HG02970 (cell line): ENCODE measurements at regions not wholly inside any gene's neighbourhood (a gene's known extent, or its start where the extent isn't known, plus 50 kb on each side); places are given as distances from the start of the nearest gene placed in this dataset.

ENCODE experiments used
- ATAC-seq: cut with Tn5 transposase; IDR thresholded peaks from one replicate; pipeline ENCODE4 v1.9.1; 2021; ENCODE audit warnings: mild to moderate bottlenecking, moderate library complexity, moderate number of reproducible peaks; ENCODE audit not compliant: unreplicated experiment, low FRiP score

DNA sequence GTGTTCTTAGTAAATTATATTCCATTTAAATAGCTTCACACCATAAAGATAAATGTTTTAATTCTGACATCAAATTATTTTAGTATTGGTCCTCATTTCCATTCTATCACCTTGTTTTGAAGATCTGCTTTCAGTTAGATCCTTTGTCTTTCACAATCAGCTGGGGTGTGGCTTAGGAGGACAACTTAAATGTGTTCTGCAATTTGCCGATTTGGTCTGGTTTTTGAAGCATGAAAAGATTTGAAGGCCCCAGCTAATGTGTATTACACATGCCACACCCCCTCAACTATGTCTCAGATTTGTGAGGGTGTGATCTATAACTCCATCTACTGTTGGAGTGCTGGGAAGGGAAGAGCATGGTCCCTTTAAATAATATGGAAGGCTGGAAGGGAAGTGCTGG is 516.1 kb upstream of the GOLIM4 start:
- ATAC-seq = no peak

DNA sequence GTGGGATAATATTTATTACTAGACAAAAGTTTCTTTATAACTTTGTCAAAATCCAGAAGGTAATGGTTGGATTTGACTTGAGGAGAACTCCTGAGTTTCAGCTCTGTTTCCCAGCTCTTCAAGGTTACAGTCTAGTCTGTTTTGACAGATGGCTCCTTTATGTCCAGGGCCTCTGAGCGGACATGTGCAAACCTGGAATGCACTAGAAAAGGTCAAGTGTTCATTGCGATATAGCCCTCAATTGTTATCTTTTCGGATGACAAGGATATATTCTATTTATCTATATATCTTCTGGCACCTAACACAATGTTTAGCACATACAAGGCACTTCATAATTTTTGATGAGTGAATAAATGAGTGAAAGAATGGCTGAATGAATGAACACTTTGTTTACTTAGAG is 513.2 kb upstream of the GOLIM4 start:
- no peak for ATAC-seq

DNA sequence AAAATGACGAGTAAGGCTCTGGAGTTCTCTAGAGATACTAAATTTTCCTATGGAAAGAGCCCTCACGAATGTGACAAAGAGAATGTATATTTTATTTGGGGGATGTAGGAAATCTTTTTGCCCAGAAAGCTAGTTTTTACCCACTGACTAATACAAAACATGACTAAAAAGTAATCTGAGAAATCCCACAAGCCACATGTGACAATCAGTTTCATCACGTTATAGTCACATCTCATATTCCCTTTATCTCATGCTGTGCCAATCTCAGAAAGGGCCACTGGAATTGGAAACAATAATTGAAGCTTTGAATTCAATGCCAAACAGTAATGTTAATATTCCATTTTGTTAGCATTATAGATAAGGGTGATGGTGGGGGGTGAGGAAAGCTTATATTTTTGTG is 509.0 kb upstream of the GOLIM4 start:
- no peak for ATAC-seq

DNA sequence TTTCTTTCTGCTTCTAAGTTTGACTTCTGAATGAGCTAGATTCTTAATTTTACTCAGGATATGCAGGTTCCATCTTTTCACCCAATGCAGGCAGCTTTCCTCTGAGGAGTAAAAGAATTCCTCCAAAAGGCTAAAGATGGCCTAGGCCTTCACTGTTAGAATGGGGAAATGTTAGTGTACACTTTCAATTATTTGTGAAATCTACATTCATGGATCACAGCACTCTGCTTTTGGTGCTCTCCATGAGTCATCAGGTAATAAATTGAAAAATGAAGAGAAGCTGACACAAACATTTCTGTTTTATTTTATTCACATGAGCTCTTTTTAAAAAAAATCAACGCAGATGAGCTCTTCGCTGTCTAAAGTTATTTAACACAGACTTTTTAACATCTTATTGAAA is 502.5 kb upstream of the GOLIM4 start:
- ATAC-seq = no peak

DNA sequence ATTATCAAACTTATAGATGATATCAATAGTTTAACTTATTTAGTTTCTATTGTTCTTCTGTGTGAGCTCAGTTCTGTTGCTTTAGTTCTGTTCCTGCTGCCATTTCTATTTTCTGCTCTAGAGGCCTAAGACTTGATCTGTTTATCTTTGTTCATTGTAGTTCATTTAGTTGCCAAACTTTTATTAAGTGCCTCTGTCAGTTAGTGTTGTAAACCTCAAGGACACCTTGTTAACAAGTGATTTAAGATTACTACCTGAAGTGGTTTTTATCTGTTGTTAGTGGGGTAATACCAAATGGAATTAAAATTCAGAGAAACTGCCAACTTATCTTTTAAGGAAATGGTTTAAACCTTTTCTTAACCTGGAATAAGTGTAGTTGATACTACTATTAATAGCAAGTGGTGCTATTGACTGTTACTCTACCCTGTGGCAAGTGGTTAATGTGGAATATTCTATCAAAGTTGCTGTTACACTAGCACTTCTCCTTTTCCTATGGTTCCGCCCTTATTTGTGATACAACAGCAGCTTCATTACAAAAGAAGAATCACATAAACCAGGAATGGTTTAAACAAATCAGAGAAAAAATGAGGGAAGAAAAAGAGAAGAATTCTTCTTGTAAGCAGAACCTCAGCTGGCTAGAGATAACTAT is 500.6 kb upstream of the GOLIM4 start:
- ATAC-seq = no peak

DNA sequence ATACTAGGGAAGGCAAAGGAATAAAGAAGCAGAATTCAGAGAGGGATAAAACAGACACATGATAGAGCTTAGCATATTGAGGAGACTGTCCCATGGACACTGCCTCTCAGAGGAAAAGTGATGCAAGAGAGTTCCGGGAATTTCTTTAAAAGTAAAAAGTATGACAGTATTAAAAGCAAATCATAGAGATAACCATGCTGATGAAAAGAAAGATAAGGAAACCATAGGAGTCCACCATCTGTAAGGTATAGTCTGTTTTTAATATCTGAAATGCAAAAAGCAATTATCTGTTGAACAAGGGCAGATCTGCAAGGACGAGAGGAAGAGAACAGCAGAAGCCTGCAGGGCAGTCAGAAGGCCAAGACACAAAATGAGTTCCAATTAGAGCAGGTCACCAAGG is 495.9 kb upstream of the GOLIM4 start:
- no peak for ATAC-seq

DNA sequence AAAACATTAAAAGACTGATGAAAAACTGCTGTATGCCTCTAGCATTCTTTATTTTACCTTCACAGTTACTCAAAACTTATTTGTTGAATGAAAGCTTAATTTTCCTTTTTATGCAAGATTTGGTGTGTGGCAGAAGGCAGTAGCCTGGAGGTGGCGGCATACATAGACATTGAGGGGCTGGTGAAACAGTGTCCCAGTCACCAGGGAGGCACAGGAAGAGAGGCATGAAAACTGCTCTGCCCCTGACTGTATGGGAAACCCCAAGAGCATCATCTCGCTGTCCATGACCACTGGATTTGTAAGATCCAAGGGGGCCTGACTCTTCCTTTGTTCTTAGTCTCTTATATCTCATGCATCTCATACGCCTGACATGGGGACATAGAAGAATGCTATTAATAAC is 493.7 kb upstream of the GOLIM4 start:
- ATAC-seq = no peak

DNA sequence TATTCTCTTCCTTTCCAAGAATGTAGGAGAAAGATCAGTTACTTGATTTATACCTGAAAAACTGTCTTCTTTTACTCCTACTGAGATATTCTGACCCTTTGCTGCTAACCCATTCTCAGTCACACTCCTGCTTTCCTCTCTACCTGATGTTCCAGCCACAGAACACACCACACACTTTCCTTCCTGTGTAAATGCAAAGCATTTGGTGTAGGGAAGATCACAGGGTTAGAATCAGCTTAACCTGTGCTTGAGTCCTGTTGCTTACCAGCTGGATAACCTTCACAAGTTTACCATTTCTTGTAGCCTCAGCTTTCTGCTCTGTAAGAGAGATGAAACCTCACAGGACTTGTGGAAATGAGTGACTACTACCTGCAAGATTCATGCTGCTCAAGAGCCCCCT is 489.8 kb upstream of the GOLIM4 start:
- no peak for ATAC-seq

DNA sequence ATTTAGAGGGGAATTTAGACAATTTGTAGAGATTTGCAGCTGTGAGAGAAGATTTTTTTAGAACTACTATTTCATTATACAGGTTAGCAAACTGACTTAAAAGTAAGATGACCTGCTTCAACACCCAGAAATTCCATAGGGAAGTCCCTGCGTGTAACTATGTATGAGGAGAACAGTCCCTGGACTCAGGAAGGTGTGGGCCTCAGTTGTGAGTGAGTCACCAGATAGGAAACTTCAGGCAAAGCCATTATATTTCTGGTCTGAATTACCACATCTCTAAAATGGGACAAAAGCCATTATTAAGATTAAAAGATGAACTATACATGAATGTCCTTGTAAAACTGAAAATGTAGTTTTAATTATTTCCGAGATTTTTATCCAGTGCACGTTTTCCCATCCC is 488.3 kb upstream of the GOLIM4 start:
- no peak for ATAC-seq

DNA sequence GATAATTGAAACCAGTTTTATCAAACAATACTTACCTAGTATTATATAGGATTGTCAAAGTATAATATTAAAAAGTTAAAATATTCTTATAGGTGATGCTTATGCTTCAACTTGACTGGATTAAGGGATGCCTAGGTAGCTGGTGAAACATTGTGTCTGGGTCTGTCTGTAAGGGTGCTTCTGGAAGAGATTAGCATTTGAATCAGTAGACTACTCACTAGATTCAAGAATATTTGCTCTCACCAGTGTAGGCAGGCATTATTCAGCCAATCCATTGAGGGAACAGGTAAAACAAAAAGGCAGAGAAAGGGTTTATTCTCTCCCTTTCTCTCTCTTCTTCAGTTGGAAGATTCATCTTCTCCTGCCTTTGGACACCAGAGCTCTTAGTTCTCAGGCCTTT is 486.8 kb upstream of the GOLIM4 start:
- ATAC-seq = no peak

DNA sequence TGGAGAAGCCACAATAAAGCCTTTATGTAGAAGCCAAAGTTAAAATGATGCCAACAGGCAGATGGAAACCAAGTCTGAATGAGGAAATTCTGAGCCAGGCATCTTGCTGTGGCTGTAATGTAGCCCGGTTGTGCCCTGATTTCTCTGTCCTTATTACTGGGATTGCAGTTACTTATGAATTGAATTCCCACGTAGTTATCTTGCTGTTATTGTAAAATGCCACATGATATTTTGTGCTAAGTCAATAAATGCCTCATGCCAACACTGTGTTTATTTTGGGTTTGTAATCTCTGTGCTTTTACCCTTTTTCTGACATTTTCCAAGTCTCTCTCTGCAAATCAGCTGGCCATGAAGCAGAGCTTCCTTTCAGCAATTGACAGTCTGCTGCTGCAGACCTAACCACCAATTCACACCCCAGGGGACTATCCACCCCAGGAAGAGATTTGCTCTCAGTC is 486.1 kb upstream of the GOLIM4 start:
- no peak for ATAC-seq

DNA sequence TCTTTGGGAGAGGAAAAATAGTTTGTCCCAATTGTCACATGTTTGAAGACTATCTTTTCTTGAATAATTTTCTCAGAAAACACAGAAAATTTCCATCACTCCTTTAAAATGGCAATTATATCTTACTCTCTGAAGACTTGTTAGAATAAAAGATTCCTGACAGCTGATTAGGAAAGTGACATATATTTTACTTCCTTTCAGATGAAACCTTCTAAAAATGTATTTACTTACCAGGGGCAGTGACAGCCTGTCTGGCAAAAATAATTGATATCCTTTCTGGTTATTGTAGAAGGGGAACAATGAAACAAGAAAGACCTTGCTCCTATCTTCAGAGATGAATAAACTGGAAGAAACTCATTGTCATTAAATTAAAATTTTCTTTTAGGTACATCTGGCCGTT is 483.3 kb upstream of the GOLIM4 start:
- ATAC-seq = no peak

DNA sequence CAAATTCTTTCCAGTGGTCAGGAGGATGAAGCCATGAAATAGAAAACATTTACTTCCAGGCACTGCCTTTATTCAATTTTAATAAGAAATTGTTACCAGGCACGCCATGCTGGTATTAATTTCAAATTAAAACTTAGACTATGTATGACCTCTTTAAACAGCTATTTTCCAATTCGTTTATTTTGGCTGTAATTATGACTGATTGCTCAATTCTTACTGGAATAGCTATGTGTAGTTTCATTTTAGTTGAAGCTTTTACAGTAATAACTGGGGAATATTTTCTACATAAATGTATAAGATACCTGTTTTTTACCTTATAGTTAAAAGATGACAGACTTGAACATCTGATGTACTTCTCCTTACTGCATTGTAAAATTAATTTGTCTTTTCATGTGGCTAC is 480.0 kb upstream of the GOLIM4 start:
- no peak for ATAC-seq

DNA sequence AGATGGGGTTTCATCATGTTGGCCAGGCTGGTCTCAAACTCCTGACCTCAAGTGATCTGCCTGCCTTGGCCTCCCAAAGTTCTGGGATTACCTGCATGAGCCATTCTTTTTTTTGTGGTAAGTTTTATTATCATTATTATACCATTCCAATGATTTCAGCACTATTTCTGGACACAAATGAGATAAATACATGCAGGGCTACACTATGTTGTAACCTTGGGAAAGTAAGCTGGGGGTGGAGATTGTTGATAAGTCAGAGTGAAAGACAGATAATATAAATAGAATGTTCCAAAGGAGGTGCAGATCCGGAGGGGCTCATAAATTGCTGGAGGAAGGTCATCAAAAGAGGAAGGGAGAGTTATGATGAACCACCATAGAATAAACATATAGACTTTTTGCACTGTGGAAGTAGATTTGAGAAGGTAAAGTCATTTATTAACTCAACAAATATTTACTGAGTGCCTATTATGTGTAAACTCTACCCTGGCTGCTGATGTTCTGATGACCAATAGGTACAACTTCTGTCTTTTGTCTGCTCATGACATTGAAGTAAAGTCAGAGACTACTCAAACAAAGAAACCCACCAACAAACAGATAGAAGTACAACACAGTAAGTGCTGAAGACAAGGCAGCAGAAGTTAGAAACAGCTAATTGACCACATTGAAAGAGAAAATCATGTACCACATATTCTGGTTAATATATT is 478.9 kb upstream of the GOLIM4 start:
- peak; percentile 46 for ATAC-seq

DNA sequence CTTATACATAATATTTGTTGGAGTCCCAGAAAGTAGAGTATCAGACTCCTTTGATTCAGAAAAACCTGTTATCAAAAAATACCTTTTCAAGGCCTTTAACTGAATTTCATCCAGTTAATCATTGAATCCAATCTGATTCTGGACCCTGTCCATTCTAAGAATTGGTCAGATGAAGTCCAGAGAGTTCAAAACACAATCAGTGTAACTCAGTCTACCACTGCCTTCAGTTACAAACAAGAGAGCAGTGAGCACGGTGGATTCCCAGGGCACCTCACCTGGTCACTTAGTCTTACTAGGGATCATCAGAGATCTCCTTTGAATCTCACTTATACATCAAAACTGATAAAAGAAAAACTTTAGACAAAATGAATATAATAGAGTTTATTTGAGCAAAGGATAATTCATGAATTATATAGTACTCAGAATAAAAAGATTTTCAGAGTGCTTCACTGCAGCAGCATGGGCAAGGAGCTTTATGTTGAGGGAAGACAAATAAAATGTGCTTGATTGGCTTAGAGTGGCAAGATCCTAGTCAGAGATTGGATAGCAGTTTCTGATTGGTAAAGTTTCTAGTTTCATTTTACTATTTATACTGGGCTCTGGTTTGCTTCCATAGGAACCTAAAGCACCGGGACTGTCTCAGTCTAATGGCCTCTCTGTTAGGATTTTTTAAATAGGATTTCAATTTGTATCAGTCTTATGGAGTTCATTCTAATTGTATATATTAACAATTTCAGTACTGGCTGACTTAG is 474.9 kb upstream of the GOLIM4 start:
- no peak for ATAC-seq

DNA sequence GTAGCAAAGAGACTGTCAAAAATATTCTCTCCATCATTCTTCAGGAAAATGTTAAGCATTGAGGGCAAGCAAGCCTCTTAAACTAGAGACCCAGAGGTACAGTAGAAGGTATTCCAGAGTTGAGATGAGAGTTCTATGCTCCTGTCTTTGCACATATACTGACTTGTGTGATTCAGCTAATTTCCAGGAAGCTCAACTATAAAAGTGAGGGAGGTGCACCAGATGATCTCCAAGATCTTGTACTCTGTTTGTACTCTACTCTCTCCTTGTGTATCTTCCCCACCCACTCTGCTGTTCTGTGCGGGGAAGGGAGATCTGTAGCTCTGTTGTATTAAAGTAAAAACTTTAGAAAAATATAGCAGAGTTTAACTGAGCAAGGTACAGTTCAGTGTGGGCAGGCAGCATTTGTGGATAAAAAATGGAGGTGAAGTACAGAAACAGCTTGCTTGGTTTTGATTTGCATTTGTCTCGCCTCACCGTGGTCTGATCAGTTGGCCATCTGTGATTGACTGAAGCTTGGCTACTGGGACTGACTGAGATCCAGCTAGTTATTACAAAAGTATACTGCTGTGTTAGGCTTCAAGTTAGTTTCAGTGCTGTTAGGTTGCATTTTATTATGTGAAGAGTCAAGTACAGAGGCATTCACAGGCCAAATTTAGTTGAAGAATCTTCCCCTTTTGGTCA is 463.1 kb upstream of the GOLIM4 start:
- ATAC-seq = no peak

DNA sequence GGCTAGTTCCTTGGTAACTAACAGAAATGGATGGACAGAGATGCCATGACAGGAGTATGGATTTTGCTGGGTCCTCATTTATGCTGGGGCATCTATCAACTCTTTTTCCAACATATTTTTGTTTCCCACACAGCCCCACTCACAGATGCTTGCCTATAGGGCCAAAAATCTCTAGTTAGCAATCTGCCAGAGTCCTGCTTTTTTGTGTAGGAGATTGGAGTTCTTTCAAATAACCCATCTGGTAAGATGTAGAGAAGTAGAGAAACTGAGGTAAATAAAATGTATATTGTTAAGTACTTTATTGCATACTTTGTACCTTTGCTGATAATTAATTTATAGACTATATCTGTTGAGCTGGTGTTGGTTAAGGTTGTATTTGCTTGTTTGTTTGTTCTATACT is 456.5 kb upstream of the GOLIM4 start:
- no peak for ATAC-seq

DNA sequence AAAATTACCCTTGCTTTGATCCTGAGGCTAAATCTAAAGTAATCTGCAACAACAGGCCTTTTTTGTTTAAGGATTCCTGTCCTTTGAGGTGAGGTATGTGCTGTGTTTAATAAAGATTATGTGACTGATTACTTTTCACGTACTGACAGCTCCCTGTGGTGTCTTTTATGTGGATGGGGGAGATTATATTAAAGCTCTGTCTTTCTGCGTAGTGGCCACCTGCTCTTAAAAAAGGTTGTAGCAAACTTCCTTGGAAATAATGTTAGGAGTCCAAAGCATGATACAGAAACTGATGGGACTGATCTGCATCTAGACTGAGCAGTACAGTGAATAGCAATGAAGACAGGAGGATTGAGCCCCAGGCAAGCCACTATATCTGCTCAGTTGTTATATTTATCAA is 453.0 kb upstream of the GOLIM4 start:
- ATAC-seq = no peak

DNA sequence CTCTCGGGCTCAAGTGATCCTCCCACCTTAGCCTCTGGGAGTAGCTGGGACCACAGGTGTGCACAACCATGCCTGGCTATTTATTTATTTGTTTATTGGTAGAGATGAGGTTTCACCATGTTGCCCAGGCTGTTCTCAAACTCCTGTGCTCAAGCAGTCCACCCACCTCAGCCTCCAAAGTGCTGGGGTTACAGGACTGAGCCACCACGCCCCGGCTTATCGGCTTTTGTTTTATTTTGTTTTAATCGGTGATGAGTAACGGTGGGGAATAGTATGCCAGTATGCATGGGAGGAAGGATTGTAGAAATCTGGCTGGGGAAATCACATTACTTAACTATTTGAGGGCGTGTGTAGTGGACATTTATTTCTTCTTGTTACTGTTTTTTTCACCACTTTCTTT is 451.0 kb upstream of the GOLIM4 start:
- no peak for ATAC-seq

DNA sequence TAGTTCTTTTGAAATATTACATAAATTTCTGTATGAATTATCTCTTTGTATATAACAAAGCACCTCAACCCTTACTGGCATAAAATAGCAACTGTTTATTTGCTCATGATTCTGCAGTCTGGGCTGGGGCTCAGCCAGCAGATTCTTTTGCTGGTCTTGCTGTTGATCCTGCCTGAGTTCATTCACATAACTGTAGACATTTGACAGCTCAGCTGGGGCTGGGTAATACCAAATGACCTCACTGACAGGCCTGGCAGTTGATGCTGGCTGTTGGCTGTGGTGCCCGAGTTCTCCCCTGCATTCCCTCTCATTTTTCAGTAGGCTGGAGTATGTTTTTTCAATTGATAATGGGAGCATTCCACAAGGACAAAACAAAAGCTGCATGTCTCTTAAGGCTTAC is 449.9 kb upstream of the GOLIM4 start:
- ATAC-seq = no peak
